Peyer's patch (tissue), 4 donors: ENCODE measurements at regions not wholly inside any gene's neighbourhood (a gene's known extent, or its start where the extent isn't known, plus 50 kb on each side); places are given as distances from the start of the nearest gene placed in this dataset.
"Not testable (repeated sequence)": the region's sequence is repeated elsewhere in the genome, so short reads cannot be mapped to it uniquely, and the experiment has no call there.

ENCODE experiments used
- POLR2A ChIP-seq, 2 donors: fragments of 450-650 bp; IDR thresholded peaks; one replicate each; pipeline ENCODE4 v1.5.1; 2017; ENCODE audit warnings: antibody characterized with exemption in 2 of 2, mild to moderate bottlenecking in 2 of 2, moderate library complexity in 2 of 2
- TF ChIP-seq, protein P1 (sequence below), 6 experiments: fragments of 450-650 bp in 4 of 6; fragments of 200-600 bp in 2 of 6; sonication (generic) in 1 of 6; IDR thresholded peaks; one replicate each; pipeline ENCODE4 v1.5.1; 2017 to 2019; ENCODE audit warnings: antibody characterized with exemption in 6 of 6, mild to moderate bottlenecking in 3 of 6, moderate library complexity in 1 of 6

DNA sequence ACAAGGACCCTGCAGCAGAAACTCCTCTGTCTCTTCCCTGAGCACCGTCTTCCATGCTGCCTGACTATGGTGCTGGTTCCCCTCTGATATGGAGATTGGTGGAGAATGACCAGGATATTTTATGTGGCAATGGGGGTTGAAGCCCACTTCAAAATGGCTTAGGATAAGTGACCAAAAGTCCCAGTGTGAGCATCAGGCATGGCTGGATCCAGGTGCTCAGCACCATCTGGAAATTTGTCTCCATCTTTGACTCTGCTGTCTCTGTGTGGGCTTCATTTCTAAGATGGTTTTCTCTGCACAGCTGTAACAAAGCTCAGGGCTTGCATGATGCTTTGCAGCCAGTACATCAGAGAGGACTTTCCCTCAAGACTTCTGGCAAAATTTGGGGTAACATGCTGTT lies 61.1 kb upstream of the SAMD11 start:
- TF ChIP-seq, protein P1, sequence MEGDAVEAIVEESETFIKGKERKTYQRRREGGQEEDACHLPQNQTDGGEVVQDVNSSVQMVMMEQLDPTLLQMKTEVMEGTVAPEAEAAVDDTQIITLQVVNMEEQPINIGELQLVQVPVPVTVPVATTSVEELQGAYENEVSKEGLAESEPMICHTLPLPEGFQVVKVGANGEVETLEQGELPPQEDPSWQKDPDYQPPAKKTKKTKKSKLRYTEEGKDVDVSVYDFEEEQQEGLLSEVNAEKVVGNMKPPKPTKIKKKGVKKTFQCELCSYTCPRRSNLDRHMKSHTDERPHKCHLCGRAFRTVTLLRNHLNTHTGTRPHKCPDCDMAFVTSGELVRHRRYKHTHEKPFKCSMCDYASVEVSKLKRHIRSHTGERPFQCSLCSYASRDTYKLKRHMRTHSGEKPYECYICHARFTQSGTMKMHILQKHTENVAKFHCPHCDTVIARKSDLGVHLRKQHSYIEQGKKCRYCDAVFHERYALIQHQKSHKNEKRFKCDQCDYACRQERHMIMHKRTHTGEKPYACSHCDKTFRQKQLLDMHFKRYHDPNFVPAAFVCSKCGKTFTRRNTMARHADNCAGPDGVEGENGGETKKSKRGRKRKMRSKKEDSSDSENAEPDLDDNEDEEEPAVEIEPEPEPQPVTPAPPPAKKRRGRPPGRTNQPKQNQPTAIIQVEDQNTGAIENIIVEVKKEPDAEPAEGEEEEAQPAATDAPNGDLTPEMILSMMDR (IDR thresholded peaks at IDR 0.05), result not testable (repeated sequence)
- not testable (repeated sequence) for TF ChIP-seq POLR2A (IDR thresholded peaks at IDR 0.05)
